Epithelial cell of proximal tubule (primary cell): ENCODE measurements at regions not wholly inside any gene's neighbourhood (a gene's known extent, or its start where the extent isn't known, plus 50 kb on each side); places are given as distances from the start of the nearest gene placed in this dataset.
A peak's percentile ranks its signal among the peaks of the same experiment; 100 is the strongest.

ENCODE experiments used
- DNase-seq: peaks from one replicate; pipeline ENCODE4 v3.0.0-alpha.2; 2011; ENCODE audit warnings: low read depth
- H3K4me3 ChIP-seq: 2 replicates; pipeline ENCODE4 v1.5.1; 2011; ENCODE audit warnings: low read depth, mild to moderate bottlenecking, low read length
- TF ChIP-seq, protein P1 (sequence below): conservative IDR thresholded peaks from 2 replicates; pipeline ENCODE4 v1.5.1; 2012; ENCODE audit warnings: low read depth, mild to moderate bottlenecking, low read length

GRCh38 chr6:139944976-139945375 lies 570.5 kb upstream of the CITED2 start:
- DNase-seq: no peak

GRCh38 chr6:139944131-139944530 lies 569.7 kb upstream of the CITED2 start:
- H3K4me3 ChIP-seq: no peak overlapping the region
- DNase-seq: no peak
- TF ChIP-seq, protein P1, sequence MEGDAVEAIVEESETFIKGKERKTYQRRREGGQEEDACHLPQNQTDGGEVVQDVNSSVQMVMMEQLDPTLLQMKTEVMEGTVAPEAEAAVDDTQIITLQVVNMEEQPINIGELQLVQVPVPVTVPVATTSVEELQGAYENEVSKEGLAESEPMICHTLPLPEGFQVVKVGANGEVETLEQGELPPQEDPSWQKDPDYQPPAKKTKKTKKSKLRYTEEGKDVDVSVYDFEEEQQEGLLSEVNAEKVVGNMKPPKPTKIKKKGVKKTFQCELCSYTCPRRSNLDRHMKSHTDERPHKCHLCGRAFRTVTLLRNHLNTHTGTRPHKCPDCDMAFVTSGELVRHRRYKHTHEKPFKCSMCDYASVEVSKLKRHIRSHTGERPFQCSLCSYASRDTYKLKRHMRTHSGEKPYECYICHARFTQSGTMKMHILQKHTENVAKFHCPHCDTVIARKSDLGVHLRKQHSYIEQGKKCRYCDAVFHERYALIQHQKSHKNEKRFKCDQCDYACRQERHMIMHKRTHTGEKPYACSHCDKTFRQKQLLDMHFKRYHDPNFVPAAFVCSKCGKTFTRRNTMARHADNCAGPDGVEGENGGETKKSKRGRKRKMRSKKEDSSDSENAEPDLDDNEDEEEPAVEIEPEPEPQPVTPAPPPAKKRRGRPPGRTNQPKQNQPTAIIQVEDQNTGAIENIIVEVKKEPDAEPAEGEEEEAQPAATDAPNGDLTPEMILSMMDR: no peak

More at GRCh38 chr6:139944976-139945375, 570.5 kb upstream of the CITED2 start:
- no peak overlapping the region for H3K4me3 ChIP-seq
- TF ChIP-seq, protein P1: no peak

GRCh38 chr6:139943391-139943790 lies 568.9 kb upstream of the CITED2 start:
- peak; percentile 74 for DNase-seq
- H3K4me3 ChIP-seq: no peak overlapping the region
- TF ChIP-seq, protein P1: no peak

DNA sequence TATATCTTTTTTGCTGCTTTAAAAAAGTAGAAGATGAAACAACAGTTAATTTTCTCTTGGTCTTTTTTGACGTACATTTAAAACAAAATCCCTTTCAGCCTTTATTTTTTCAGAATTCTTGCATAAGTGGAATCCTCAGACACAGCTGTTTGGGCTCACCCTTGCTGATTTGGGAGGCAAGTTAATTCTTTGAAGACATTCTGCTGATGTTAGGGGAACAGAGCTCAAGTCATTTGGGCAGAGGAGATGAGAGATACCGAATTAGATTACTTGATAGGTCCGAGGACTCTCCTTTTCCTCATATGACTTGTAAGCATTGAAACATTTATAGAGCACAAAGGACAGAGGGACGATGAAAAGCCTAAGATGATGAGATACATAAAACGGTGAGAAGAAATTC lies 567.9 kb upstream of the CITED2 start:
- DNase-seq: no peak
- TF ChIP-seq, protein P1: no peak
- H3K4me3 ChIP-seq: no peak overlapping the region

DNA sequence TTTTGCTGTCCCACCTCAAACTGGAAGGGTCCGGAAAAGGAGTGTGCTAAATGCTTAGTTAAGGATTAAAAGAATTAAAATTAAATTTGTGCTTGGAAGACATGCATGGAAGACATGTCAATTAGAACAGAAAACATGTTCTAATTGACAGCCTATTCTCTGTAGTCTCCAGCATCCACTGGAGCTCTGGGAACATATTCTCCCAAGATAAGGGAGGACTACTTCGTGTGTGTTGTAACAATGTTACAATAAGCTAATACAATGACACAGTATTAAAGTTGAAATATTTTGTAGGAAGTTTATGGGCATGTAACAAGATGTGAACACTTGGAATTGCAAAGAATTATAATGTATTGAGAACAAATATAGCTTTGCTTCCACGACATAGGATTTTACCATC lies 567.4 kb upstream of the CITED2 start:
- TF ChIP-seq, protein P1: no peak
- DNase-seq: no peak
- no peak overlapping the region for H3K4me3 ChIP-seq

- DNase-seq: no peak
Measured at GRCh38 chr6:139940741-139941729, 566.6 kb upstream of the CITED2 start.

More at GRCh38 chr6:139940741-139941729, 566.6 kb upstream of the CITED2 start:
- no peak overlapping the region for H3K4me3 ChIP-seq
- TF ChIP-seq, protein P1: no peak
